HG03103 (cell line): ENCODE measurements at regions not wholly inside any gene's neighbourhood (a gene's known extent, or its start where the extent isn't known, plus 50 kb on each side); places are given as distances from the start of the nearest gene placed in this dataset.

Source experiments
- ATAC-seq: cut with Tn5 transposase; IDR thresholded peaks from one replicate; pipeline ENCODE4 v1.9.1; 2021; ENCODE audit warnings: low read depth; ENCODE audit not compliant: unreplicated experiment

GRCh38 chrX:46447384-46447783 lies 97.8 kb downstream of the ZNF674 start:
- ATAC-seq: no peak

DNA sequence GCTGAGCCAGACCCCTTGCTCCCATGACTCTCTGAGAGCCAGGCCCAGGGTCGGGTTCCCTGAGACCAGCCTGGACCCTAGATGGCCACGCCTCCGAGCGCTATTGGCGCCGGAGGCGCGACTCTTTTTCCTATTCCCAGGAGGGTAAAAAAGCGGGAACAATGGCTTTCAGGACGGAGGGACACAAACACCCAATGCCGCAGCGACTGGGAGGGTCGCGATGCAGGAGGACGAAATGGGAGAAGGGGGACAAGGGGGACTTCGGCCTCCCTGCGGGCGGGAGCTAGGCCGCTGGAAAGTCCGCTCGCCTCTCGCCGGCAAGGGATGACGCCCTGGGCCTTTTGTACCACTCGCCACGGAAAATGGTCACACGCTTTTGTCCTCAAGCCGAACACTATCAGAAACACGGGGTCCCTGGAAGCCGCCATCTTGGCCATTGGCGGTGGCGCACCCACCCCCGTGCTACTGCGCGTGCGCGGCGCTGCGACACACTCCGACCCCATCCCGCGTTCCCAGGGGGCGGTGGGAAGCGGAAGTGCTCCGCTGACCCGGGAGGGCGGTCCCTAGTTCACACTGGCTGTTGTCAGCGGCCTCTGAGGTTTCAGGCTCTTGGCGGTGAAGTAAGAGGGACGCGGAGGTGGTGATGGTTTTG lies 98.4 kb downstream of the ZNF674 start:
- ATAC-seq: peak; percentile 83

GRCh38 chrX:46444011-46444410 lies 101.2 kb downstream of the ZNF674 start:
- ATAC-seq: no peak

GRCh38 chrX:46436744-46437143 lies 108.5 kb downstream of the ZNF674 start:
- no peak for ATAC-seq

DNA sequence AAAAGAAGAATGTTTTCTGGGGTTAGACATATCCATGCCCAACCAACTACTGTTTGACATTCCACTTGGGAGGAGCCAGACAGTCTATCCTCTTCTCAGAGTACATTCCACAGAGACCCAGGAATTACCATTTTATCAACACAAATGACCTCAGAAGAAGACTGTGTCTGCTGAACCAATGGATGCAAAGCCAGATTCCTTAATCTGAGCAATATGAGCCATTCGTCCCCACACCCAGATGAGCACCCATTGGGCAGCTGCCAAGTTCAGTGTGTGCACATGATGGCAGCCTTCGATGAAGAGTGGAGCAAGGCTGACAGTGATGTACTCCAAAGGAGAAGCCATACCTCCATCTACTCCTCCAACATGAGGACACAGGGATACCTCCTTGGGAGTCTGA lies 111.3 kb downstream of the ZNF674 start:
- ATAC-seq: no peak

- ATAC-seq: no peak
Observed at GRCh38 chrX:46408553-46409407, 136.4 kb downstream of the ZNF674 start.

- no peak for ATAC-seq
Observed at GRCh38 chrX:46407753-46408130, 137.5 kb downstream of the ZNF674 start.

GRCh38 chrX:46407036-46407752 lies 138.0 kb downstream of the ZNF674 start:
- ATAC-seq: no peak

GRCh38 chrX:46404774-46405173 lies 140.4 kb downstream of the ZNF674 start:
- no peak for ATAC-seq

DNA sequence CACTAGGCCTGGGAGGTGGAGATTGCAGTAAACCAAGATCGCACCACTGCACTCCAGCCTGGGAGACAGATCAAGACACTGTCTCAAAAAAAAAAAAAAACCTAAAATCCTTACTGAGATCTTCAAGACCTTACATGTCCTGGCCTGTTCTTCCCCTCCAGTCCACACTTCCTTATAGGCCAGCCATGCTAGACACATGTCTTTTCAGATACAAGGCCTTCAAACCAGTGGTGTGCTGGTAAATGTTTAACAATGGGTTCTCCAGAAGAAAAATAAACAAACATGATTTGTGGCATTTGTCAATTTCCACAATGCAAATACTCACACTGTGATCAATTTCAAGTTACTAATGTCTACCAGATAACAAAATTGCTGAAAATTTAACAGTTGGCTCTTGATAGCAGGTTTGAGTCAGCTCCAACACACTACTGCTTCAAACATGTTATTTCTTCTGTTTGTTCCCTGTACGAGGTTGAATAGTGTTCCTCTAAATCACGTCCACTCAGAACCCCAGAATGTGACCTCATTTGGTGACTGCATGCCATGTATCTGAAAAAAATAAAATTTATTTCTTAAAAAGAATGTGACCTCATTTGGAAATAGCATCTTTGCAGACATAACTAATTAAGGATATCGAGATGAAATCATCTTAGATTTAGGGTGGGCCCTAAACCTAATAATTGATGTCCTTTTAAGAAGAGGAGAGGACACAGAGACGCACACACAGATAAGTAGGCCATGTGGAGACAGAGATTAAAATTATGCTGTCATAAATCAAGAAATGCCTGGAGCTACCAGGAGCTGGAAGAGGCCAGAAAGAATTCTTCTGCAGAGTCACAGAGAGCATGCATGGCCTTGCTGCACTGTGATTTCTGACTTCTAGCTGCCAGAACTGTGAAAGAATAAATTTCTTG lies 144.4 kb downstream of the ZNF674 start:
- ATAC-seq: no peak

GRCh38 chrX:46398874-46399273 lies 146.3 kb downstream of the ZNF674 start:
- no peak for ATAC-seq

DNA sequence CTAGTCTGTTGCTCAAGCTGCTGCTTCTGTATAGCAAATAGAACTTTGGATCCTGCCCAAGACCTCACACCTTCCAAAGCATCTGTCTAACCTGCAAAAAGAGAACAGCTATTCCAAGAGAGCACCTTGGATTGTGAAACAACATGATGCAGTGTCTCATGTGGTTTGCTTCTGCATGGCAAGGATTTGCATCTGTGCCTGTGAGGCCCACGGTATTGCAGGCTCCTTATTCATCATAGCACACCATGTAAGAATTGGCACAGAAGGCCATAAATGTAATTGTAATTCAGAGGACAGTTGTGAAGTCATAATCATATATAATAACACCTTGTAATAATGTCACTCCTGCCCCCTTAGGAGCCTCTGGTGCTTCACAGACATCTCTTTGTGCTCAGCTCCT lies 147.1 kb downstream of the ZNF674 start:
- no peak for ATAC-seq

DNA sequence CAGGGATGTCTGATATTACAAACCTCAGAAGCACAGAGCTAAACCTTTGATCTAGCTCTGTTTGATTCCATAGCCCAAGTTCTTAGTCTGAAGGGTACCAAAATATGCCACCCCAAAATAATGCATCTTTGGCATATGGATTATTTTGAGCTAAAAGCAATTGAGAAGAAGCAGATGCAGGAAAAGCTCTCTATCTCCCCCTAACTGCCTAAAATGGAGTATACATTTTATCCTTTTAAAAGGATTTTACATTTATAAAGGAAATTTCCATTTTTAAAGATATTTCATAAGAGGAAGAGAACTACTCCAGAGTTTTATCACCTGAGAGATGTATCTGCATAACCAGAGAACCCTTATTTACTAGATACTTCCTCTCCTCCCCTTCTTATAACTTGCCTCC lies 158.7 kb downstream of the ZNF674 start:
- ATAC-seq: no peak

DNA sequence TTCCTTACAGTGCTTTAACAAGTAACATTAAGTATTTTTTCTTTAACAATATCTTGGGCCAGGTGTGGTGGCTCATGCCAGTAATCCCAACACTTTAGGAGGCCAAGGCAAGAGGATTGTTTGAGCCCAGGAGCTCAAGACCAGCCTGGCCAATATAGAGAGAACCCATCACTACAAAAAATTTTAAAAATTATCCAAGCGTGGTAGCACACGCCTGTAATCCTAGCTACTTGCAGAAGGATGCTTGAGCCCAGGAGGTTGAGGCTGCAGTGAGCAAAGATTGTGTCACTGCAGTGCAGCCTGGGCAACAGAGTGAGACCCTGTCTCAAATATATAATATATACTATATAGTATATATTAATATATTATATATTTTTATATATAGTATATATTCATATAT lies 162.2 kb downstream of the ZNF674 start:
- ATAC-seq: no peak

- ATAC-seq: no peak
Observed at GRCh38 chrX:46382595-46382994, 162.6 kb downstream of the ZNF674 start.

- ATAC-seq: no peak
Observed at GRCh38 chrX:46381630-46382029, 163.6 kb downstream of the ZNF674 start.

DNA sequence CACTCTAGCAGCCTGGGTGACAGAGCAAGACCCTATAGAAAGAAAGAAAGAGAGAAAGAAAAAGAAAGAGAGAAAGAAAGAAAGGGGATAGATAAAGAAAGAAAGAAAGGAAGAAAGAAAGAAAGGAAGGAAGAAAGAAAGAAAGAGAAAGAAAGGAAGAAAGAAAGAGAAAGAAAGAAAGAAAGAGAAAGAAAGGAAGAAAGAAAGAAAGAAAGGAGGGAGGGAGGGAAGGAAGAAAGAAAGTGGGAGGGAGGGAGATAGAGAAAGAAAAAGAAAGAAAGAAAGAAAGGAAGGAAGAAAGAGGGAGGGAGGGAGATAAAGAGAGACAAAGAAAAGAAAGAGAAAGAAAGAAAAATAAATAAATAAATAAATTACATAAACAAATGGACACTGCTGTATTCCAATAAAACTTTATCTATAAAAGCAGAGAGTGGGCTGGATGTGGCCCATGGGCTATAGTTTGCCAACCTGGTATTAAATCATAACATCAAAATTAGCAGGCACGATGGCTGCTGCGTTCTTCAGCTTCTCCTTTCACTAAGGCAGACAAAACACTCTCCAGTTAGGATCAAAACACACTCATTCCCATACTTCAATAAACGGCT lies 165.0 kb downstream of the ZNF674 start:
- ATAC-seq: no peak

GRCh38 chrX:46376246-46376885 lies 168.9 kb downstream of the ZNF674 start:
- ATAC-seq: no peak

- ATAC-seq: no peak
Observed at GRCh38 chrX:46375831-46376230, 169.4 kb downstream of the ZNF674 start.

DNA sequence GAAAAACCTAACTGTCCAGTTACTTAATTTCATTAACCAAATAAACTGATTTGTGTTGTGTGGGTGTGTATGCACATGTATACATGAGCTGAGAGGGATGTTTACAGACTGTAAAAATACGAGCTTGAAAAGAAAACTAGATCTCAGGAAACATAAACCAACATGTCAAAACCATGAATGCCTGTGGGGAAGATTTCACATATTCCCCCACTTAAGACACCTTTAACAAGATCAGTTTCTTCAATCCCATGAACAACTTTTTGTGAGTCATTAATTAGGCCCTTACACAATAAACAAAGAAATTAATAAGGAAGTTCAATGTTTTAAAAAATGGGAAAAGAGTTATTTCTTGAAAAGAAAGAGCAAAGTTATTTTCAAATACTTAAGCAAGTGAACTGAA lies 170.8 kb downstream of the ZNF674 start:
- ATAC-seq: no peak
